ENCODE measurements at regions not wholly inside any gene's neighbourhood (a gene's known extent, or its start where the extent isn't known, plus 50 kb on each side); places are given as distances from the start of the nearest gene placed in this dataset.

DNA sequence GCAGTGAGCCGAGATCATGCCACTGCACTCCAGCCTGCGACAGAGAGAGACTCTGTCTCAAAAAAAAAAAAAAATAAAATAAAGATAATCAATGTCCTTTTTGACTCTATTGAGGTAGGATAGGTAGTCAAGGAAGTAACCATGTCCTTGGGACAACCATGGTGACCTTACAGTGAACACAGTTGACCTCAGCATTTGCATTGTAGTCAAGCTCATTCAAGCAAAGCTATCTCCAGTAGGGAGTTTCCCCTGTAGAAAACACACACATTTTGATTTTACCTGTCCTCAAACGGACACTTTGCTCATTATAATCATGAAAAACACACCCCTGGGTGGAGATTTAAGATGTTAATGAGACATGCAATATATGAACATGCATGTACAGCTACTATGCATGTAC lies 171.7 kb downstream of the KIF20B start:
- DNase-seq (ENCODE audit: low read depth in 1 of 2, low spot score in 1 of 2) = no peak
- TF ChIP-seq HOXA7 (CRISPR knock-in tag; IDR thresholded peaks at IDR 0.05) = no peak
- no peak for TF ChIP-seq CHD2 (IDR thresholded peaks at IDR 0.05; ENCODE audit: low read length, partially characterized antibody)
- no peak for TF ChIP-seq BHLHE40 (IDR thresholded peaks at IDR 0.05; ENCODE audit: low read depth, low read length)
- no peak for TF ChIP-seq KDM1A (IDR thresholded peaks at IDR 0.05; ENCODE audit: low read depth)
- no peak for TF ChIP-seq ZSCAN20 (CRISPR knock-in tag; IDR thresholded peaks at IDR 0.05)
- TF ChIP-seq MAFK (IDR thresholded peaks at IDR 0.05; ENCODE audit: partially characterized antibody) = no peak
- no peak for TF ChIP-seq HEYL (CRISPR knock-in tag; IDR thresholded peaks at IDR 0.05)
- no peak for TF ChIP-seq SREBF2 (IDR thresholded peaks at IDR 0.05)
- TF ChIP-seq CBX8 (IDR thresholded peaks at IDR 0.05) = no peak
- TF ChIP-seq HDAC2 (IDR thresholded peaks at IDR 0.05) = no peak
- no peak for TF ChIP-seq ZFP36 (IDR thresholded peaks at IDR 0.05; ENCODE audit: borderline replicate concordance, partially characterized antibody)
- TF ChIP-seq, protein P1, sequence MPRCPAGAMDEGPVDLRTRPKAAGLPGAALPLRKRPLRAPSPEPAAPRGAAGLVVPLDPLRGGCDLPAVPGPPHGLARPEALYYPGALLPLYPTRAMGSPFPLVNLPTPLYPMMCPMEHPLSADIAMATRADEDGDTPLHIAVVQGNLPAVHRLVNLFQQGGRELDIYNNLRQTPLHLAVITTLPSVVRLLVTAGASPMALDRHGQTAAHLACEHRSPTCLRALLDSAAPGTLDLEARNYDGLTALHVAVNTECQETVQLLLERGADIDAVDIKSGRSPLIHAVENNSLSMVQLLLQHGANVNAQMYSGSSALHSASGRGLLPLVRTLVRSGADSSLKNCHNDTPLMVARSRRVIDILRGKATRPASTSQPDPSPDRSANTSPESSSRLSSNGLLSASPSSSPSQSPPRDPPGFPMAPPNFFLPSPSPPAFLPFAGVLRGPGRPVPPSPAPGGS (IDR thresholded peaks at IDR 0.05) = no peak
- TF ChIP-seq, protein P2, sequence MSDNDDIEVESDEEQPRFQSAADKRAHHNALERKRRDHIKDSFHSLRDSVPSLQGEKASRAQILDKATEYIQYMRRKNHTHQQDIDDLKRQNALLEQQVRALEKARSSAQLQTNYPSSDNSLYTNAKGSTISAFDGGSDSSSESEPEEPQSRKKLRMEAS (IDR thresholded peaks at IDR 0.05) = no peak
- TF ChIP-seq HOXB5 (CRISPR knock-in tag; IDR thresholded peaks at IDR 0.05) = no peak
- no peak for TF ChIP-seq PHF8 (IDR thresholded peaks at IDR 0.05; ENCODE audit: borderline replicate concordance, low read depth)
- TF ChIP-seq CBX2 (IDR thresholded peaks at IDR 0.05; ENCODE audit: borderline replicate concordance, low read depth) = no peak
- TF ChIP-seq NPAS2 (CRISPR knock-in tag; IDR thresholded peaks at IDR 0.05; ENCODE audit: borderline replicate concordance) = no peak
- no peak for TF ChIP-seq ZNF302 (CRISPR knock-in tag; IDR thresholded peaks at IDR 0.05)
- no peak for FAIRE-seq
- Histone ChIP-seq H3K4me3 (no peak overlapping the region), H3K27ac (no peak overlapping the region), H3K9me3 (no peaks in the 10 kb centered on the region), H3K4me1 (no peaks in the 10 kb centered on the region), H3K4me2 (no peak overlapping the region)
- ChIA-PET POLR2A (no interaction called here), CTCF (interaction anchor here (0.7 kb wide), 1 partner anchor 46 kb away, joined by 3 read pairs; no protein-coding TSS in a partner anchor)
- no peak for ATAC-seq
- WGBS (ENCODE audit: missing lambda C conversion rate) = 13% methylated on average over 3 of the region's 3 CpGs

DNA sequence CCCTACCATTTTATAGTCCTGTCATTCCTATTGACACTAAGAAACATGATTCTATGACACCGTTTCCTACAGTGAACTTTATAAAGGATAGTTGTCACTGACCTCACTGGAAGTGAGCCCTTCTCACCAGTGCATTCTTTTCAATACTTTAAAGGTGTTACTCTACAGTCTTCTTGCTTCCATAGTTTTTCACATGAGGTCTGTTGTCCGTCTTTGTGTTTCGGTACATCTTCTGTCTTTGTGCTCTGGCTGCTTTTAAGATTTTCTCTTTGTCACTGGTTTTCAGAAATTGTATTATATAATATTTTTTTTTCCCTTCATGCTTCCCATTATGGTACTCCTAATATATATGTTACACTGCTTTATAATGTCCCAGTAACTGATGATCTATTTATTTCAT lies 174.2 kb downstream of the KIF20B start:
- POLR2A ChIA-PET = no interaction called here
- ATAC-seq (no peak), DNase-seq (ENCODE audit: low read depth in 1 of 2, low spot score in 1 of 2) (no peak), FAIRE-seq (no peak)
- H3K27ac ChIP-seq = no peak overlapping the region
- TF ChIP-seq RFX5 (IDR thresholded peaks at IDR 0.05) (no peak), EP300 (IDR thresholded peaks at IDR 0.05) (no peak), SREBF2 (IDR thresholded peaks at IDR 0.05) (no peak), KDM5A (IDR thresholded peaks at IDR 0.05) (no peak), GATA3 (IDR thresholded peaks at IDR 0.05; ENCODE audit: borderline replicate concordance) (no peak), EHMT2 (IDR thresholded peaks at IDR 0.05; ENCODE audit: low read depth) (no peak)
- no peaks in the 10 kb centered on the region for H3K4me1 ChIP-seq
- no peak overlapping the region for H3K4me3 ChIP-seq
- CTCF ChIA-PET = no interaction called here
- WGBS (ENCODE audit: missing lambda C conversion rate) = 32% methylated on average over 3 of the region's 3 CpGs
- H3K9me3 ChIP-seq = no peaks in the 10 kb centered on the region
- no peak overlapping the region for H3K4me2 ChIP-seq

DNA sequence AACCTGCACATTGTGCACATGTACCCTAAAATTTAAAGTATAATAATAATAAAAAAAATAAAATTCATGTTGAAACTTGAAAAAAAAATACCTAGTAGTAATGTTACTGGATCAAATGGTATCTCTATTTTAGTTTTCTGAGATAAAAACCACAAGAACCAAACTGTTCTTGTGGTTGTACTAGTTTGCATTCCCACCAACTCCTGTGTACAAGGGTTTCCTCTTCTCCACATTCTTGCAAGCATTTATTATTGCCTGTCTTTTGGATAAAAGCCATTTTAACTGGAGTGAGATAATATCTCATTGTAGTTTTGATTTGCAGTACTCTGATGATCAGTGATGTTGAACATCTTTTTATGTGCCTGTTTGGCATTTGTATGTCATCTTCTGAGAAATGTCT lies 177.7 kb downstream of the KIF20B start:
- no peak overlapping the region for H3K4me2 ChIP-seq
- no peak overlapping the region for H3K4me3 ChIP-seq
- ATAC-seq (no peak), FAIRE-seq (no peak), DNase-seq (ENCODE audit: low read depth in 1 of 2, low spot score in 1 of 2) (no peak)
- no peak overlapping the region for H3K27ac ChIP-seq
- no peaks in the 10 kb centered on the region for H3K4me1 ChIP-seq
- no peaks in the 10 kb centered on the region for H3K9me3 ChIP-seq
- TF ChIP-seq RNF2 (IDR thresholded peaks at IDR 0.05; ENCODE audit: borderline replicate concordance, low read depth) (no peak), NFE2L2 (conservative IDR thresholded peaks at IDR 0.05; ENCODE audit: low read length) (no peak), MAFK (IDR thresholded peaks at IDR 0.05; ENCODE audit: partially characterized antibody) (no peak), KDM1A (IDR thresholded peaks at IDR 0.05; ENCODE audit: low read depth) (no peak)
- TF ChIP-seq, protein P3, sequence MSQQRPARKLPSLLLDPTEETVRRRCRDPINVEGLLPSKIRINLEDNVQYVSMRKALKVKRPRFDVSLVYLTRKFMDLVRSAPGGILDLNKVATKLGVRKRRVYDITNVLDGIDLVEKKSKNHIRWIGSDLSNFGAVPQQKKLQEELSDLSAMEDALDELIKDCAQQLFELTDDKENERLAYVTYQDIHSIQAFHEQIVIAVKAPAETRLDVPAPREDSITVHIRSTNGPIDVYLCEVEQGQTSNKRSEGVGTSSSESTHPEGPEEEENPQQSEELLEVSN (IDR thresholded peaks at IDR 0.05; ENCODE audit: borderline replicate concordance, low read depth) = no peak
- TF ChIP-seq, protein P2 (IDR thresholded peaks at IDR 0.05) = no peak
- TF ChIP-seq, protein P4, sequence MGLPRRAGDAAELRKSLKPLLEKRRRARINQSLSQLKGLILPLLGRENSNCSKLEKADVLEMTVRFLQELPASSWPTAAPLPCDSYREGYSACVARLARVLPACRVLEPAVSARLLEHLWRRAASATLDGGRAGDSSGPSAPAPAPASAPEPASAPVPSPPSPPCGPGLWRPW (IDR thresholded peaks at IDR 0.05) = no peak
- POLR2A ChIA-PET = no interaction called here
- CTCF ChIA-PET = no interaction called here
